Panc1 (cell line): ENCODE measurements at regions not wholly inside any gene's neighbourhood (a gene's known extent, or its start where the extent isn't known, plus 50 kb on each side); places are given as distances from the start of the nearest gene placed in this dataset.

Source experiments
- ATAC-seq: fragments of 200-7000 bp; cut with Tn5 transposase; 2 replicates; pipeline ENCODE4 v1.9.1; 2020; ENCODE audit warnings: mild to moderate bottlenecking, moderate library complexity
- BruUV-seq: library from RNA; stranded (reverse); fragments of 400-500 nt; replicated peaks from 2 replicates; lab custom pipeline; 2021; lab: Mats Ljungman, UMichigan
- CTCF ChIA-PET: fragments of 300-600 bp; sonication (Branson Sonifier 250); formaldehyde crosslinking; loops from one replicate; lab custom pipeline; 2022; ENCODE audit warnings: antibody characterized with exemption; lab: Charles Lee
- POLR2A ChIA-PET: fragments of 300-600 bp; sonication (Branson Sonifier 250); formaldehyde crosslinking; loops from one replicate; lab custom pipeline; 2022; ENCODE audit warnings: antibody characterized with exemption; lab: Charles Lee
- DNase-seq: peaks from one replicate; pipeline ENCODE4 v3.0.0-alpha.2; 2010; ENCODE audit warnings: low read depth, low spot score
- H3K27ac ChIP-seq: 2 replicates; pipeline ENCODE4 v1.5.1; 2011; ENCODE audit warnings: mild to moderate bottlenecking, low read length, inconsistent platforms
- H3K27me3 ChIP-seq: fragments of 200-500 bp; sonication (Bioruptor generic); 2 replicates; pipeline ENCODE4 v1.6.0; 2014; ENCODE audit warnings: low read length, inconsistent platforms; ENCODE audit not compliant: control insufficient read depth, insufficient read depth
- H3K36me3 ChIP-seq: fragments of 200-500 bp; sonication (Bioruptor generic); 2 replicates; pipeline ENCODE4 v1.5.1; 2014; ENCODE audit warnings: inconsistent platforms, mild to moderate bottlenecking, low read length, moderate library complexity; ENCODE audit not compliant: control insufficient read depth, insufficient read depth
- H3K4me1 ChIP-seq: 2 replicates; pipeline ENCODE4 v1.5.1; 2011; ENCODE audit warnings: inconsistent platforms, mild to moderate bottlenecking, low read length, moderate library complexity; ENCODE audit not compliant: control insufficient read depth, insufficient read depth
- H3K4me3 ChIP-seq, 2 experiments: 2 replicates each; pipeline ENCODE4 v1.5.1; 2011 to 2012; ENCODE audit warnings: low read depth in 2 of 2, low read length in 2 of 2, mild to moderate bottlenecking in 2 of 2, inconsistent platforms in 1 of 2, moderate library complexity in 1 of 2
- H3K9me3 ChIP-seq: fragments of 200-500 bp; sonication (Bioruptor generic); 2 replicates; pipeline ENCODE4 v1.5.1; 2014; ENCODE audit warnings: low read depth, mild to moderate bottlenecking, inconsistent platforms, low read length, moderate library complexity; ENCODE audit not compliant: control insufficient read depth, insufficient read depth
- CTCF ChIP-seq: fragments of 450-650 bp; IDR thresholded peaks from 2 replicates; pipeline ENCODE4 v1.5.1; 2017; ENCODE audit warnings: mild to moderate bottlenecking
- POLR2AphosphoS5 ChIP-seq: IDR thresholded peaks from 2 replicates; pipeline ENCODE4 v1.6.1; 2012; ENCODE audit warnings: mild to moderate bottlenecking, low read depth, low read length, moderate library complexity
- REST ChIP-seq, 2 experiments: IDR thresholded peaks; 2 replicates each; pipeline ENCODE4 v1.6.1; 2011 to 2012; ENCODE audit warnings: low read depth in 2 of 2, control low read depth in 1 of 2, low read length in 1 of 2, mild to moderate bottlenecking in 1 of 2, moderate library complexity in 1 of 2; ENCODE audit not compliant: insufficient read depth in 1 of 2
- SIN3A ChIP-seq: IDR thresholded peaks from 2 replicates; pipeline ENCODE4 v1.6.1; 2012; ENCODE audit warnings: low read depth, mild to moderate bottlenecking, low read length, moderate library complexity, borderline replicate concordance; ENCODE audit not compliant: insufficient read depth
- TCF7L2 ChIP-seq: IDR thresholded peaks from 2 replicates; pipeline ENCODE4 v1.6.1; 2011; ENCODE audit warnings: mild to moderate bottlenecking, low read depth, low read length, inconsistent platforms
- in situ Hi-C: cut with HindIII; loops from 2 replicates; pipeline ENCODE4 v1.10.0; 2016; ENCODE audit warnings: low sequenced_read_pairs, low pct_unique_long_range_greater_than_20kb
- intact Hi-C: fragments of 100-400 bp; cut with micrococcal nuclease; formaldehyde crosslinking; loops from one replicate; pipeline ENCODE4 v1.10.0; 2022; ENCODE audit not compliant: unreplicated experiment

DNA sequence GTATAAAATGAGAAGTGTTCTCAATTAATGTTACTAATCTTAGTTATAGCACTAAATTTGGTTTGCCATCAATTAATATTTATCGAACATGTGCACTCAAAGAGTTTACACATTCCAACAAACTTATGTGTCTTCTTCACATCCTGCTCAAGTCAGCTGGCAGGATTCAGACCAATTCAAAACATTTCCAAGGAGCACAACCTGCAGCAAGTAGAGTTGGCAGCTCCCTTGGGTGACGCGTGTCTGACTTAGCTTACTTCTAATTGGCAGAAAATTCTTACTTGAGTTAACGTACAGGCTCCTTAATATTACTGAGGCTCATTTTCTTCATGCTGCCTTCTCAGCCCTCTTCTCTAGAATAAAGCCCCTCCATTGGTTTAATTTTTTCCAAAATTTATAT is 110.4 kb upstream of the PFN2 start:
- no peak for DNase-seq

DNA sequence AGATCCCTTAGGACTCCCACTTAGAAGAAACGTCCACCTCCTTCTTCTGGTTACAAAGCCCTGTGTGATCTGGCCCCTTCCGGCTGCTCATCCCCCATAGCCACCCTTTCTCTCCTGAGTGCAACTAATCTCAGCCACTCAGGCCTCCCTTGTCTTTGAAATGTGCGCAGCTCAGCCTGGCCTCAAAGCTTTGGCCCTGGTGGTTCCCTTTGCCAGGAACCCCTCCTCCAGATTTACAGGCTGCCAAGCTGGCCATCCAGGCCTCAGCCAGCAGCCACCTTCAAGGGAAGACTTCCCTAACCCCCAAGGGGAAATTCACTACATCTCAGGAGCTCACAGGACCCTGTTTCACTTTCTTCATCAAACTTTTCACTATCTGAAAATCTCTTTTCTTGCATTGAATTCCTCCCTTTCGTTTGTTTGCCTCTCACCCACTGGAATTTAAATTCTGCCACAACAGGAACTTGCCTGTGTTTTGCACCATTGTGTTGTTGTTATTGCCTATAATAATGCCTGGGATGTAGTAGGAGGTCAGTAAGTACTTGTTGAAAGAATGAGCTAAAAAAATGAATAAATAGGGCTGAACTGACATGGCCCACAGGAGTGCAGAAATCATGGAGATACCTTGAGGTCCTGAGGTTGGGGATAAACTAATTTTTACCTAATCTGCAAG is 109.5 kb upstream of the PFN2 start:
- no peak for DNase-seq
- Histone ChIP-seq H3K36me3 (no peaks in the 10 kb centered on the region), H3K27me3 (no peaks in the 10 kb centered on the region), H3K9me3 (peaks cover 24% of the 10 kb centered on the region), H3K4me3 (peak overlapping the region; percentile 6 to 7; a peak in 2 of 4 replicates), H3K27ac (peak overlapping the region; percentile 80), H3K4me1 (peaks cover 48% of the 10 kb centered on the region)
- TF ChIP-seq REST (IDR thresholded peaks at IDR 0.05; ENCODE audit: insufficient read depth in 1 of 2, low read depth in 2 of 2, low read length in 1 of 2) (no peak), SIN3A (no peak), POLR2AphosphoS5 (no peak), TCF7L2 (peak; percentile 67; the same call in 1 of the 2 replicates), CTCF (no peak)
- POLR2A ChIA-PET: no interaction called here
- BruUV-seq: no TSS peak
- CTCF ChIA-PET: interaction anchor here (0.6 kb wide), 1 partner anchor 110 kb away, joined by 4 read pairs; no protein-coding TSS in a partner anchor
- ATAC-seq: peak; percentile 67
- intact Hi-C loops (no loop called here), in situ Hi-C loops (no loop called here)

More for the DNA sequence above, 110.4 kb upstream of the PFN2 start:
- Histone ChIP-seq H3K4me3 (0 out of 4 replicates have a peak overlapping the region, but pooled peaks of 1 of the 2 experiments have one; percentile 6), H3K36me3 (no peaks in the 10 kb centered on the region), H3K9me3 (peaks cover 18% of the 10 kb centered on the region), H3K4me1 (peaks cover 48% of the 10 kb centered on the region), H3K27ac (peak overlapping the region; percentile 80), H3K27me3 (no peaks in the 10 kb centered on the region)
- TF ChIP-seq REST (IDR thresholded peaks at IDR 0.05; ENCODE audit: insufficient read depth in 1 of 2, low read depth in 2 of 2, low read length in 1 of 2): no peak
- no peak for TF ChIP-seq SIN3A
- no peak for TF ChIP-seq CTCF
- TF ChIP-seq TCF7L2: no peak
- in situ Hi-C loops: no loop called here
- ChIA-PET POLR2A (interaction anchor here (0.6 kb wide), 1 partner anchor 23 kb away, joined by 3 read pairs; no protein-coding TSS in a partner anchor), CTCF (no interaction called here)
- intact Hi-C loops: no loop called here
- peak; percentile 61 for ATAC-seq
- BruUV-seq: no TSS peak
